Activated CD8-positive, alpha-beta T cell treated with anti-CD3 and anti-CD28 coated beads for 36 hours (primary cell): ENCODE measurements at regions not wholly inside any gene's neighbourhood (a gene's known extent, or its start where the extent isn't known, plus 50 kb on each side); places are given as distances from the start of the nearest gene placed in this dataset. TPM values are rescaled to one million over a fixed set of nuclear protein-coding genes. Genes with fewer than 3 reads are reported as not detected.
"Not testable (repeated sequence)": the region's sequence is repeated elsewhere in the genome, so short reads cannot be mapped to it uniquely, and the experiment has no call there.

Source experiments
- ATAC-seq: fragments of 200-7000 bp; cut with Tn5 transposase; one replicate; pipeline ENCODE4 v1.10.0; 2021; ENCODE audit warnings: mild to moderate bottlenecking, moderate library complexity
- CTCF ChIA-PET: fragments of 350-600 bp; sonication (Branson Sonifier 250); formaldehyde crosslinking; loops from one replicate; lab custom pipeline; 2021; ENCODE audit warnings: antibody characterized with exemption; lab: Charles Lee
- POLR2A ChIA-PET: fragments of 350-600 bp; sonication (Branson Sonifier 250); formaldehyde crosslinking; loops from one replicate; lab custom pipeline; 2021; ENCODE audit warnings: antibody characterized with exemption; lab: Charles Lee
- DNase-seq: peaks from one replicate; pipeline ENCODE4 v3.0.0-alpha.2; 2020
- H3K27ac Mint-ChIP-seq: one replicate; pipeline ENCODE4 v1.8.0; 2021; ENCODE audit warnings: mild to moderate bottlenecking, mixed read lengths
- H3K27me3 Mint-ChIP-seq: one replicate; pipeline ENCODE4 v1.8.0; 2021; ENCODE audit warnings: mixed read lengths
- H3K36me3 Mint-ChIP-seq: one replicate; pipeline ENCODE4 v1.8.0; 2021; ENCODE audit warnings: low read depth, mixed read lengths
- H3K4me1 Mint-ChIP-seq: one replicate; pipeline ENCODE4 v1.8.0; 2021; ENCODE audit warnings: low read depth, mixed read lengths
- H3K4me3 Mint-ChIP-seq: one replicate; pipeline ENCODE4 v1.8.0; 2021; ENCODE audit warnings: mild to moderate bottlenecking, moderate library complexity, mixed read lengths
- H3K9me3 Mint-ChIP-seq: one replicate; pipeline ENCODE4 v1.8.0; 2021; ENCODE audit warnings: mixed read lengths
- intact Hi-C: fragments of 100-400 bp; cut with micrococcal nuclease; formaldehyde crosslinking; loops from one replicate; pipeline ENCODE4 v1.10.0; 2022
- microRNA-seq: library from miRNA; unstranded; fragments of <30 nt; microRNA quantifications from one replicate; pipeline ENCODE4 v1.2.0, GENCODE V29; 2022; ENCODE audit warnings: borderline microRNAs expressed, borderline replicate concordance
- TF ChIP-seq, protein P1 (sequence below): fragments of 200-600 bp; IDR thresholded peaks from one replicate; pipeline ENCODE4 v1.8.0; 2022; ENCODE audit warnings: antibody characterized with exemption, mild to moderate bottlenecking

DNA sequence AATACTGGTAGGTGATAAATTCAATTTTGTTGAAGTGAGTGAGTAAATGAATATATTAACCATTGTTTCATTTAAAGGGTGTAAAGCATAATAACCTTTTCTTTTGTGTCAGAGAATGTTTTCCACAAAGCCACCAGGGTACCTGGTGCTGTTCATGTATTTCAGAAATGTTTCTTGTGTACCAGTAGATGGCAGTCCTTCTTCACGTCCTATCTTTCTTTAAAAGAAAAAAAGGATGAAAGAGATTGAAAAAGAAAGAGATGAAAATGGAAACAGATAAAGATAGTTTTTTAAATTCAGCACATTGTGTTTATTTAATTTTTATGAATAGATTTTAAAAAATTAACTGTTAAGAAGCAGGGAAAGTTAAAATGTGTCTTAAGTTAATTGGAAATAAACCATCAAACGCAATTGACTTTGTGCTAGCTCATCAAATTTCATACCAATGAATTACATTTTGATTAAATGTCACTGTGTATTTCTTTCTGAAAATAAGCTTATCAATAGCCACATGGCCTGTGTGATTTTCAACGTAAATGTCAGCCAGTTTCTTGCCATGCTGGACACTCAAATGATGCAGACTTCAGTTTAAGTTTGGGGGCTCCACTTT is 65.5 kb upstream of the CHORDC1 start:
- Mint-ChIP-seq H3K27me3 (peaks cover 6% of the 10 kb centered on the region), H3K4me3 (no peak overlapping the region), H3K36me3 (no peaks in the 10 kb centered on the region), H3K9me3 (no peaks in the 10 kb centered on the region), H3K27ac (no peak overlapping the region), H3K4me1 (no peaks in the 10 kb centered on the region)
- ATAC-seq (no peak), DNase-seq (no peak)
- TF ChIP-seq, protein P1, sequence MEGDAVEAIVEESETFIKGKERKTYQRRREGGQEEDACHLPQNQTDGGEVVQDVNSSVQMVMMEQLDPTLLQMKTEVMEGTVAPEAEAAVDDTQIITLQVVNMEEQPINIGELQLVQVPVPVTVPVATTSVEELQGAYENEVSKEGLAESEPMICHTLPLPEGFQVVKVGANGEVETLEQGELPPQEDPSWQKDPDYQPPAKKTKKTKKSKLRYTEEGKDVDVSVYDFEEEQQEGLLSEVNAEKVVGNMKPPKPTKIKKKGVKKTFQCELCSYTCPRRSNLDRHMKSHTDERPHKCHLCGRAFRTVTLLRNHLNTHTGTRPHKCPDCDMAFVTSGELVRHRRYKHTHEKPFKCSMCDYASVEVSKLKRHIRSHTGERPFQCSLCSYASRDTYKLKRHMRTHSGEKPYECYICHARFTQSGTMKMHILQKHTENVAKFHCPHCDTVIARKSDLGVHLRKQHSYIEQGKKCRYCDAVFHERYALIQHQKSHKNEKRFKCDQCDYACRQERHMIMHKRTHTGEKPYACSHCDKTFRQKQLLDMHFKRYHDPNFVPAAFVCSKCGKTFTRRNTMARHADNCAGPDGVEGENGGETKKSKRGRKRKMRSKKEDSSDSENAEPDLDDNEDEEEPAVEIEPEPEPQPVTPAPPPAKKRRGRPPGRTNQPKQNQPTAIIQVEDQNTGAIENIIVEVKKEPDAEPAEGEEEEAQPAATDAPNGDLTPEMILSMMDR = peak; percentile 65
- ChIA-PET CTCF (interaction anchor here (0.8 to 1.0 kb wide), 3 partner anchors 15 to 193 kb away, joined by 3 read pairs; no protein-coding TSS in a partner anchor), POLR2A (no interaction called here)
- intact Hi-C loops = no loop called here

DNA sequence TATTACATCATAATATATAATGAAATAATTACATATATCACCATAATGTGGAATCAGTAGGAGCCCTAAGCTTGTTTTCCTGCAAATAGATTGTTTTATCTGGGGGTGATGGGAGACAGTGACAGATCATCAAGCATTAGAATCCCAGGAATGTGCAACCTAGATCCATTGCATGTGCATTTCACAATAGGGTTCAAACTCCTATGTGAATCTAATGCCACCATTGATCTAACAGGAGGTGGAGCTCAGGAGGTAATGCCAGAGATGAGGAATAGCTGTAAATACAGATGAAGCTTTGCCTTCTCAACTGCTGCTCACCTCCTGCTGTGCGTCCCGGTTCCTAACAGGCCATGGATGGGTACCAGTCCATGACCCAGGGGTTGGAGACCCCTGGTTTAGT is 63.8 kb upstream of the CHORDC1 start:
- TF ChIP-seq, protein P1 = no peak
- POLR2A ChIA-PET = interaction anchor here (0.5 kb wide), 1 partner anchor 25 kb away, joined by 3 read pairs; no protein-coding TSS in a partner anchor
- H3K27me3 Mint-ChIP-seq = peaks cover 6% of the 10 kb centered on the region

GRCh38 chr11:90284171-90284570 is 61.3 kb upstream of the CHORDC1 start:
- POLR2A ChIA-PET = no interaction called here

More for the DNA sequence above, 63.8 kb upstream of the CHORDC1 start:
- DNase-seq (no peak), ATAC-seq (no peak)
- Mint-ChIP-seq H3K4me1 (no peaks in the 10 kb centered on the region), H3K4me3 (no peak overlapping the region), H3K9me3 (no peaks in the 10 kb centered on the region), H3K27ac (no peak overlapping the region), H3K36me3 (no peaks in the 10 kb centered on the region)
- CTCF ChIA-PET = no interaction called here
- intact Hi-C loops = no loop called here

DNA sequence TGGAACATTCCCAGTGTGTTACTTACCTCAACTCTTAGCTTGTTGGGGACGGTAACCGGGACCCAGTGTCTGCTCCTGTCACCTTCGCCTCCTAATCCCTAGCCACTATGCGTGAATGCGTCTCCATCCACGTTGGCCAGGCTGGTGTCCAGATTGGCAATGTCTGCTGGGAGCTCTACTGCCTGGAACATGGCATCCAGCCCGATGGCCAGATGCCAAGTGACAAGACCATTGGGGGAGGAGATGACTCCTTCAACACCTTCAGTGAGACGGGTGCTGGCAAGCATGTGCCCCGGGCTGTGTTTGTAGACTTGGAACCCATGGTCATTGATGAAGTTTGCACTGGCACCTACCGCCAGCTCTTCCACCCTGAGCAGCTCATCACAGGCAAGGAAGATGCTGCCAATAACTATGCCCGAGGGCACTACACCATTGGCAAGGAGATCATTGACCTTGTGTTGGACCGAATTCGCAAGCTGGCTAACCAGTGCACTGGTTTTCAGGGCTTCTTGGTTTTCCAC is 59.8 kb upstream of the CHORDC1 start:
- DNase-seq, H3K36me3 Mint-ChIP-seq, H3K9me3 Mint-ChIP-seq, CTCF ChIA-PET, POLR2A ChIA-PET, H3K27me3 Mint-ChIP-seq, H3K27ac Mint-ChIP-seq, ATAC-seq, H3K4me1 Mint-ChIP-seq, intact Hi-C loops, H3K4me3 Mint-ChIP-seq: not testable (repeated sequence)

More at GRCh38 chr11:90284171-90284570, 61.3 kb upstream of the CHORDC1 start:
- TF ChIP-seq, protein P1 = no peak
- CTCF ChIA-PET = interaction anchor here (0.8 kb wide), 1 partner anchor 17 kb away, joined by 3 read pairs; no protein-coding TSS in a partner anchor
- H3K4me3 Mint-ChIP-seq = no peak overlapping the region
- H3K4me1 Mint-ChIP-seq = no peaks in the 10 kb centered on the region
- H3K27ac Mint-ChIP-seq = no peak overlapping the region
- DNase-seq (no peak), ATAC-seq (no peak)
- H3K9me3 Mint-ChIP-seq = no peaks in the 10 kb centered on the region
- intact Hi-C loops = no loop called here
- no peaks in the 10 kb centered on the region for H3K36me3 Mint-ChIP-seq
- peaks cover 4% of the 10 kb centered on the region for H3K27me3 Mint-ChIP-seq

DNA sequence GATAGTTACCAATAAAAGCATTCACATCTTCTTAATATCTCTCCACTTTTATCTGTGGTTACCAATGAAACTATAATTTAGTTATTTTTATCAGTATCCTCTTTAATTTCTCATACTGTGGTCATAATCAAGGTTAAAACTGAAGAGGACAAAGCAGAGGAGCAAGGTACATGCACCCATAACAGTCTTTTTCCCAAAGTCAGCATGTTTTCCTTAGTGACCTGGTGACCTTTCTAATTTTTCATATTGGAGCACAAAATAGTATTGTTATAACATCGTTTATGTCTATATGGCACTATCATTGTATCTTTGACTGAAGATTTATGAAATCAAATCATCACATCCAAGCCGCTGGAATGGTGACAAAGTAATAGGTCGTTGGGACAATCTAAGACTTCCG is 51.5 kb upstream of the CHORDC1 start:
- ChIA-PET POLR2A (no interaction called here), CTCF (no interaction called here)
- Mint-ChIP-seq H3K36me3 (no peaks in the 10 kb centered on the region), H3K4me3 (no peak overlapping the region), H3K27ac (no peak overlapping the region), H3K27me3 (peaks cover 7% of the 10 kb centered on the region), H3K9me3 (no peaks in the 10 kb centered on the region), H3K4me1 (no peaks in the 10 kb centered on the region)
- ATAC-seq (no peak), DNase-seq (no peak)
- intact Hi-C loops = loop anchor here (10.0 kb wide), 1 partner anchor 60 kb away; no protein-coding TSS in a partner anchor
- TF ChIP-seq, protein P1 = no peak

Small RNA genes in the stretch of these regions (microRNA-seq; reads per million reads assigned to microRNA genes)
- gene MIR1261 (not detected), gene MIR4490 (not detected)
